BE2C (cell line): ENCODE measurements at regions not wholly inside any gene's neighbourhood (a gene's known extent, or its start where the extent isn't known, plus 50 kb on each side); places are given as distances from the start of the nearest gene placed in this dataset.

ENCODE experiments used
- DNase-seq: peaks from one replicate; pipeline ENCODE4 v3.0.0-alpha.2; 2020
- H3K27me3 ChIP-seq: fragments of 250-450 bp; sonication (Bioruptor Pico); 2 replicates; pipeline ENCODE4 v1.5.1; 2020; ENCODE audit warnings: mild to moderate bottlenecking
- H3K36me3 ChIP-seq: fragments of 250-450 bp; sonication (Bioruptor Pico); 2 replicates; pipeline ENCODE4 v1.5.1; 2020; ENCODE audit warnings: mild to moderate bottlenecking
- H3K4me1 ChIP-seq: fragments of 250-450 bp; sonication (Bioruptor Pico); 2 replicates; pipeline ENCODE4 v1.5.1; 2020
- H3K4me3 ChIP-seq: 2 replicates; pipeline ENCODE4 v1.5.1; 2011; ENCODE audit warnings: low read depth, low read length
- H3K9me3 ChIP-seq: fragments of 250-450 bp; sonication (Bioruptor Pico); 2 replicates; pipeline ENCODE4 v1.5.1; 2020
- TF ChIP-seq, protein P1 (sequence below): IDR thresholded peaks from 2 replicates; pipeline ENCODE4 v1.5.1; 2012; ENCODE audit warnings: mild to moderate bottlenecking, low read depth, low read length

DNA sequence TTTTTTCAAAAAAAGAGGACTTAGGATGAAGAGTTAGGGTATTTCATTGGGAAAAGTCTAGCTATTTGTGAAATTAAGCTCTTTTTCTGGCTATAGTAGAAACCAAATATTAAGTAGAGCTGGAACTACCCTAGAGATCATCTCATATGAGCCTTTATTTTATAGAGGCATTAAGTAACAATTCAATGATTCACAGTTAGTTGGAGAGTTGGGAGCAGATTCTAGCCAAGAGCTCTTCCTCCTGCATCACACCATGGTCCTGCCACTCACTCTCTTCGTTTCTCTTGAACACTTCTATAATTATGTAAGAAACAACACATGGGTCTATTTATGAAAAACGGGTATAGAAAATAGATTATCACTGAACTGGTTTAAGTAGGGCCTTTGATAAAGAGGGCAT is 76.1 kb upstream of the ANK3 start:
- TF ChIP-seq, protein P1, sequence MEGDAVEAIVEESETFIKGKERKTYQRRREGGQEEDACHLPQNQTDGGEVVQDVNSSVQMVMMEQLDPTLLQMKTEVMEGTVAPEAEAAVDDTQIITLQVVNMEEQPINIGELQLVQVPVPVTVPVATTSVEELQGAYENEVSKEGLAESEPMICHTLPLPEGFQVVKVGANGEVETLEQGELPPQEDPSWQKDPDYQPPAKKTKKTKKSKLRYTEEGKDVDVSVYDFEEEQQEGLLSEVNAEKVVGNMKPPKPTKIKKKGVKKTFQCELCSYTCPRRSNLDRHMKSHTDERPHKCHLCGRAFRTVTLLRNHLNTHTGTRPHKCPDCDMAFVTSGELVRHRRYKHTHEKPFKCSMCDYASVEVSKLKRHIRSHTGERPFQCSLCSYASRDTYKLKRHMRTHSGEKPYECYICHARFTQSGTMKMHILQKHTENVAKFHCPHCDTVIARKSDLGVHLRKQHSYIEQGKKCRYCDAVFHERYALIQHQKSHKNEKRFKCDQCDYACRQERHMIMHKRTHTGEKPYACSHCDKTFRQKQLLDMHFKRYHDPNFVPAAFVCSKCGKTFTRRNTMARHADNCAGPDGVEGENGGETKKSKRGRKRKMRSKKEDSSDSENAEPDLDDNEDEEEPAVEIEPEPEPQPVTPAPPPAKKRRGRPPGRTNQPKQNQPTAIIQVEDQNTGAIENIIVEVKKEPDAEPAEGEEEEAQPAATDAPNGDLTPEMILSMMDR, result no peak
- Histone ChIP-seq H3K9me3 (no peaks in the 10 kb centered on the region), H3K4me3 (no peak overlapping the region), H3K4me1 (peaks cover 7% of the 10 kb centered on the region; the same call in 1 of the 2 replicates), H3K36me3 (no peaks in the 10 kb centered on the region), H3K27me3 (no peaks in the 10 kb centered on the region)
- no peak for DNase-seq

DNA sequence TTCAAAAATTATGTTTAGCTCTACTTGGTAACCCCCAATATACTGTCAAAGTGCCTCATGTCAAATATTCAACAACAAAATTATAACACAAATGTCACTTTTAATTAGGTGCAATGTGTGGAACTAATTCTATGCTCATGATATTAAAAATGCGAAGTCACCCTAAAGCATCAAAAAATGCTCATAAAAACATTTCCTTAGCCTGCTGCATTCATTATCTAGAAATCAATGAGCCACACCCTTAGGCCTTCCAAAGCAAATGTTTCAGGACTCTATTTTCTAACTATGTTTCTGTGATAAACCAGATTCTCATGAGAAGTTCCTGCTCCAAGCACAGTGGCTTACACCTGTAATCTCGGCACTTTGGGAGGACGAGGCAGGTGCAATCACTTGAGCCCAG is 75.0 kb upstream of the ANK3 start:
- H3K27me3 ChIP-seq, result no peaks in the 10 kb centered on the region
- no peaks in the 10 kb centered on the region; the same call in 1 of the 2 replicates for H3K4me1 ChIP-seq
- DNase-seq, result no peak
- H3K4me3 ChIP-seq, result no peak overlapping the region
- H3K9me3 ChIP-seq, result no peaks in the 10 kb centered on the region
- TF ChIP-seq, protein P1, result no peak
- no peaks in the 10 kb centered on the region for H3K36me3 ChIP-seq

DNA sequence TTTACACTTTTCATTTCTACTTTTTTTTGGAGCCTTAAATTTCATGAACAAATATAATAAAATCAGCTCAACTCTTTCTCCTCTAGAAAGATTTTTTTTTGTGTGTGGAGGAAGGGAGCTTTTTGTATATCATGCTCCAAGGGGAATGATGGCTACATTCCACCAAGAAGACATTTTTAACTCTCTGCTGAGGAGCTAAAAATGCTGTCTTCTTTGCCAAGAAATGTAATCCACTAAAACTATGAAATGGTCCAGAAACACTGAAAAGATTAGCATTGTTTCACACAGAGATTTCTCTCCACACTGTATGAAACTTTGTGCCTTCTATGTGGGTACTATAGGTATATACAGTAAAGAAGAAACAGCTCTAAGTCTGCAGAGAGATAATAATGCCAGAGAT is 74.1 kb upstream of the ANK3 start:
- no peak for DNase-seq
- Histone ChIP-seq H3K4me3 (no peak overlapping the region), H3K9me3 (no peaks in the 10 kb centered on the region), H3K4me1 (no peaks in the 10 kb centered on the region; the same call in 1 of the 2 replicates), H3K36me3 (no peaks in the 10 kb centered on the region), H3K27me3 (no peaks in the 10 kb centered on the region)
- TF ChIP-seq, protein P1, result no peak

DNA sequence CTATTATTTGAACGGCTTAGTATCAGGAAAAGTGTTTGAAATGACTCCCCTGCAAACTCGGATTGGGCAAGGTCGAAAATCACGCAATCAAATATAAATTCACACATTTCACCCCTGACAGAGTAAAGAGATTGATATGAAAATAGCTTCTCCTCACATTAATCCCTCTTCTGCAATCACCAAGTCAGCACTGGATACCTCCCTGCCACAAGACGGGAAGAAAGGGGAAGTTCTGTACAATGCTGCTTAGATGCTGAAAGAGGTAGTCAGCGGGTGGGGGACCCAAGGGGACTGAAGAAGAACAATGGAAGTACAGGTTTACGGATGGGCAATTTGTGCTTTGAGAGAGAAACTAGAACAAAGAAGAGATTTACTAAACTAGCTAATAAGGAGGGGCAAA is 72.0 kb upstream of the ANK3 start:
- Histone ChIP-seq H3K9me3 (no peaks in the 10 kb centered on the region), H3K4me1 (no peaks in the 10 kb centered on the region; the same call in 1 of the 2 replicates), H3K4me3 (no peak overlapping the region), H3K27me3 (no peaks in the 10 kb centered on the region), H3K36me3 (no peaks in the 10 kb centered on the region)
- no peak for DNase-seq
- TF ChIP-seq, protein P1, result no peak

DNA sequence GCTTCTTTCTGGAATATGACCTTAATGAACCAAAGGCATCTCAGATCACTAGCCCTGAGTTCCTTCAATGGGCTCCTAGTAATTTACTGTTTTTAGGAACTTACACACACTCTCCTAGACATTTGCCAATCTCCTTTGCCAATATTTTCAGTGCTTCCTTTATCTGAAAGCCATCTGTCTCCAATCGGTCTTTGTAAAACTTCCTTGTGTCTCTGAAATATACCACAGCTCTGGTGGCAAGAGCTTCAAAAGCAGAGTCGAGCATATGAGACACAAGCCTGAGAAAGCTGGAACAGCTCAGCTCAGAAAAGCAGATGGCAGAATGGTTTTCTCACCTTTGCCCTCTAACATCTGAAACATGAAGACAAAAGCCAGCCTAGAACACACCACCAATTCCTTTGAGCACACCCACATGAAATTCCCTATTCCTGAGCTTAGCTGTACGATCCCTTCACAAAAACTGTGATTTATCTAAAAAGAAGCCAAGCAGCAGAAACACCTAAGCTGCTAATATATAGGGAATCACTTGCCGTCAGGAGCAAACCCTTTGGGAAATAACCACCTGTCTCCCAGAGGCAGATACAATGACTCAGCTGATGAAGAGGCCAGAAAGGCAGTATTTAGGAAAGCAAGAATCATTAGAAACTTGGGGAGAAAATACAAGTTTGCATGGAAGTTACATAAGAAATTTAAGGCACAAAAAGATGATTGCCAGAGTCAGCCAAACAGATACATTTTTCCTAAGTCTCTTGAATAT is 70.2 kb upstream of the ANK3 start:
- no peak for DNase-seq
- TF ChIP-seq, protein P1, result no peak
- Histone ChIP-seq H3K9me3 (no peaks in the 10 kb centered on the region), H3K4me1 (no peaks in the 10 kb centered on the region; the same call in 1 of the 2 replicates), H3K4me3 (no peak overlapping the region), H3K36me3 (no peaks in the 10 kb centered on the region), H3K27me3 (no peaks in the 10 kb centered on the region)

DNA sequence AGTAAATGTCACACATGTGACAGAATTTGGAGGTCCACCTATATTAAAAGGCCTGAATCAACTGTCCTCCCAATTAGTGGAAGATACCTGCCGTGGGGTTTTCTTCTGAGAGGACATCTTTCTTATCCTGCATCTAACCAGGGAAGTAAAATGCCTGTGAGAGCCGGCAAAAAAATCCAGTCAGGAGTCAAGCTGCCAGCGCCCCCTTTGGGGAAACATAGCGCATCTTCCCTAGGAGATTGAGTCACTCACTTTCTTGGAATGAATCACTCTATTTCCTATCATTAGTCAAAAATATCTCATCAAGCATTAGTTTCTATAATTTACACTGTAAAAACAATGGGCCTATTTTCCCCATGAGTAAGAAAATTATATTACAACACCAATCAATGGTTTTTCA is 66.4 kb upstream of the ANK3 start:
- Histone ChIP-seq H3K4me1 (no peaks in the 10 kb centered on the region; the same call in 1 of the 2 replicates), H3K9me3 (no peaks in the 10 kb centered on the region), H3K4me3 (no peak overlapping the region), H3K36me3 (no peaks in the 10 kb centered on the region), H3K27me3 (no peaks in the 10 kb centered on the region)
- no peak for DNase-seq
- TF ChIP-seq, protein P1, result peak; percentile 7; the same call in 1 of the 2 replicates
